ENCODE measurements at regions not wholly inside any gene's neighbourhood (a gene's known extent, or its start where the extent isn't known, plus 50 kb on each side); places are given as distances from the start of the nearest gene placed in this dataset.
"Not testable (repeated sequence)": the region's sequence is repeated elsewhere in the genome, so short reads cannot be mapped to it uniquely, and the experiment has no call there.

- Mint-ChIP-seq H3K27me3 (no peaks in the 10 kb centered on the region), H3K4me1 (ENCODE audit: low read depth in 2 of 2) (no peaks in the 10 kb centered on the region), H3K27ac (no peak overlapping the region), H3K4me3 (no peak overlapping the region), H3K36me3 (no peaks in the 10 kb centered on the region), H3K9me3 (peaks cover 8% of the 10 kb centered on the region)
- ATAC-seq (no peak), DNase-seq (ENCODE audit: low spot score) (no peak)
Measured at GRCh38 chr5:52255308-52255707, 532.4 kb upstream of the ITGA1 start.

DNA sequence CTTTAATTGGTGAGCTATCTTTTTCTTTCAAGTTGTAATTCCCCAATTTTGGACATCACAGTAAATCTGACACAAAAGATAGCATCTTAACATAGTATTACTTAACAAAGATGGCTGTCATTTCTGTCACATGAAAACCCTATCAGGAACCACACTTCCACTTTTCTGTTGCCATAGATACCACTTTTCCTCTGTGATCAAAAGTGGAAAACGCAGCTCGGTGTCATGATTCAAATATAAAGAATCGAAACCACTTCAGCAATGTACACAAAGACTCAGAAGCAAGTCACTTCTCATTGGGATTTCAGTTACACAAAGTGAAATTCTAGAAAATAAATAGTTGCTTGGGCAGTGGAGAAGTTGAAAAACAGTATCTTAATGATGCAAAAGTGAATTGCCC, 524.9 kb upstream of the ITGA1 start:
- DNase-seq (ENCODE audit: low spot score) (no peak), ATAC-seq (no peak)
- H3K36me3 Mint-ChIP-seq = no peaks in the 10 kb centered on the region
- no peak overlapping the region for H3K27ac Mint-ChIP-seq
- H3K9me3 Mint-ChIP-seq = peaks cover 12% of the 10 kb centered on the region
- H3K27me3 Mint-ChIP-seq = no peaks in the 10 kb centered on the region
- H3K4me3 Mint-ChIP-seq = no peak overlapping the region
- no peaks in the 10 kb centered on the region for H3K4me1 Mint-ChIP-seq (ENCODE audit: low read depth in 2 of 2)

DNA sequence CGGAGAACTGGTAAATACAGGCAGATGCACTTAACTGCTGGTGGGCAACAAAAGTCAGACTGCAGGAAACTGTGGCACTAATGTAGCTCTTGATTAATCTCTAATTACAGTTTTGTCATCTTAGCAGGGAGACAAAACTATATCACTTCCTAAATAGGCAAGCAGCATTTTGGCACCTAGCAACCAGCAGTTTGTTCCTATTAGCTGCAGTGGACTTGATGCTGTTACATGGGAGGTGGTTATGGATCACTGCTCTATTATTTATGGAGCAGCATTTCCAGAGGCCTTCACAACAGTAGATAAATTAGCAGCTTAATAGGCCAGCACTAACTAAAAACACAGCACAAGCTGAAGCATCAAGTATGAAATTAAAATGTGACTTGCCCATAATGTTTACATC, 518.3 kb upstream of the ITGA1 start:
- no peak overlapping the region for H3K4me3 Mint-ChIP-seq
- no peaks in the 10 kb centered on the region for H3K4me1 Mint-ChIP-seq (ENCODE audit: low read depth in 2 of 2)
- H3K27ac Mint-ChIP-seq = no peak overlapping the region
- H3K9me3 Mint-ChIP-seq = peaks cover 10% of the 10 kb centered on the region
- ATAC-seq = no peak
- peaks cover 4% of the 10 kb centered on the region for H3K36me3 Mint-ChIP-seq
- no peak for DNase-seq (ENCODE audit: low spot score)
- H3K27me3 Mint-ChIP-seq = no peaks in the 10 kb centered on the region

- DNase-seq (ENCODE audit: low spot score) = no peak
- Mint-ChIP-seq H3K27ac (no peak overlapping the region), H3K4me3 (no peak overlapping the region), H3K27me3 (no peaks in the 10 kb centered on the region), H3K36me3 (peaks cover 4% of the 10 kb centered on the region), H3K9me3 (peaks cover 10% of the 10 kb centered on the region), H3K4me1 (ENCODE audit: low read depth in 2 of 2) (no peaks in the 10 kb centered on the region)
- ATAC-seq = no peak
Measured at GRCh38 chr5:52269859-52270258, 517.9 kb upstream of the ITGA1 start.

GRCh38 chr5:52275639-52276038, 512.1 kb upstream of the ITGA1 start:
- H3K9me3 Mint-ChIP-seq = peaks cover 16% of the 10 kb centered on the region
- peaks cover 4% of the 10 kb centered on the region for H3K36me3 Mint-ChIP-seq
- ATAC-seq = no peak
- DNase-seq (ENCODE audit: low spot score) = no peak
- H3K27ac Mint-ChIP-seq = no peak overlapping the region
- H3K4me3 Mint-ChIP-seq = no peak overlapping the region
- H3K4me1 Mint-ChIP-seq (ENCODE audit: low read depth in 2 of 2) = no peaks in the 10 kb centered on the region
- no peaks in the 10 kb centered on the region for H3K27me3 Mint-ChIP-seq

GRCh38 chr5:52277101-52277500, 510.6 kb upstream of the ITGA1 start:
- Mint-ChIP-seq H3K27me3 (no peaks in the 10 kb centered on the region), H3K4me1 (ENCODE audit: low read depth in 2 of 2) (no peaks in the 10 kb centered on the region), H3K9me3 (peaks cover 11% of the 10 kb centered on the region), H3K27ac (no peak overlapping the region), H3K4me3 (no peak overlapping the region), H3K36me3 (peaks cover 2% of the 10 kb centered on the region)
- DNase-seq (ENCODE audit: low spot score) (no peak), ATAC-seq (no peak)

- no peaks in the 10 kb centered on the region for H3K27me3 Mint-ChIP-seq
- ATAC-seq (no peak), DNase-seq (ENCODE audit: low spot score) (no peak)
- H3K27ac Mint-ChIP-seq = no peak overlapping the region
- no peaks in the 10 kb centered on the region for H3K36me3 Mint-ChIP-seq
- no peak overlapping the region for H3K4me3 Mint-ChIP-seq
- no peaks in the 10 kb centered on the region for H3K4me1 Mint-ChIP-seq (ENCODE audit: low read depth in 2 of 2)
- peaks cover 12% of the 10 kb centered on the region for H3K9me3 Mint-ChIP-seq
Measured at GRCh38 chr5:52282647-52283046, 505.1 kb upstream of the ITGA1 start.

- Mint-ChIP-seq H3K9me3 (peaks cover 14% of the 10 kb centered on the region), H3K36me3 (no peaks in the 10 kb centered on the region), H3K27me3 (no peaks in the 10 kb centered on the region), H3K4me3 (no peak overlapping the region), H3K4me1 (ENCODE audit: low read depth in 2 of 2) (no peaks in the 10 kb centered on the region), H3K27ac (no peak overlapping the region)
- DNase-seq (ENCODE audit: low spot score) = no peak
- ATAC-seq = no peak
Measured at GRCh38 chr5:52283221-52283620, 504.5 kb upstream of the ITGA1 start.

DNA sequence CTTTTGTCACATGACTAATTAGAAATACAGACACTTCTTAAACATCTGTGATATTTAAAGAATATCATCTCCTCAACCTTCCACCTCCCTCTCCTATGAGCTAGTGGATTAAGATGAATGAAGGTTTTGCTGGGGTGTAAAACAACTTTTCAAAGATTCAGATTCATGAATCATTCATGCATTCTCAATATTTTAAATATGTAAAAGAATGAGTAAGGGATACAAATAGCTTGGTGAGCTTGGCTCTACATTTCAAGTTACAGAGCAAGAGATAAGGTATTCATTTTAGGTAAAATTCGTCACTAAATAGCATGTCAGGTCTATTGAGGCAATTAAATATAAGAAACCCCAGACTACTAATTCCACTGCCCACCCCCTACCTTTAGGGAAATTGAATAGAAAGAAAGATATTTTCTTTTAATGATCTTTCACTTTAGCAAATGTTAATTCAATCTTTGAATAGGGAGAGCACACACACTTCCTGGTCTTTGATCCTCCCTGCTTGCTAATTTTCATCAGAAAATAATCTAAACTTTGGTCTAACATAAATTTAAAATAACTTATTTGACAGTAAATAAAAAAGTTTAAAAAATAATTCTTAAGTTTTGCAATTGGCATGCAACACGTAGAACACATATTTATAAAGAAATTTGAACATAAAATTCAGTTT, 486.9 kb upstream of the ITGA1 start:
- Mint-ChIP-seq H3K4me1 (ENCODE audit: low read depth in 2 of 2) (no peaks in the 10 kb centered on the region), H3K27me3 (no peaks in the 10 kb centered on the region), H3K36me3 (peaks cover 10% of the 10 kb centered on the region), H3K9me3 (peaks cover 13% of the 10 kb centered on the region), H3K27ac (no peak overlapping the region), H3K4me3 (no peak overlapping the region)
- ATAC-seq (no peak), DNase-seq (ENCODE audit: low spot score) (no peak)

DNA sequence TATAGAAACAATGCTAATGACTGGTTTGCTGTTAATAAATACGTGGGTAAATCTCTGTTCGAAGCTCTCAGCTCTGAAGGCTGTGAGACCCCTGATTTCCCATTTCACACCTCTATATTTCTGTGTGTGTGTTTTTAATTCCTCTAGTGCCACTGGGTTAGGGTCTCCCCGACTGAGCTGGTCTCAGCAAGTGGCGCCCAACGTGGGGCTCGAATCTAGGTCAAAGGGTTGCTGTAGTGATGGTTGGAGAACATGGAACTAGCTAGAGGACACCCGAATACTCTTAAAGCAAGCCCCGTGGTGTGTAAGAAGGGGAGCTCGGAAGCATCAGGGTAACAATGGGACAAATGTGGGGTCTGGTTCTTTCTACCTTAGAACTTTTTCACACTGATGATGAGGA, 482.9 kb upstream of the ITGA1 start:
- Mint-ChIP-seq H3K9me3 (peaks cover 16% of the 10 kb centered on the region), H3K36me3 (peaks cover 14% of the 10 kb centered on the region)
- H3K4me1 Mint-ChIP-seq (ENCODE audit: low read depth in 2 of 2); H3K27ac Mint-ChIP-seq; DNase-seq (ENCODE audit: low spot score); ATAC-seq; H3K27me3 Mint-ChIP-seq; H3K4me3 Mint-ChIP-seq: not testable (repeated sequence)

DNA sequence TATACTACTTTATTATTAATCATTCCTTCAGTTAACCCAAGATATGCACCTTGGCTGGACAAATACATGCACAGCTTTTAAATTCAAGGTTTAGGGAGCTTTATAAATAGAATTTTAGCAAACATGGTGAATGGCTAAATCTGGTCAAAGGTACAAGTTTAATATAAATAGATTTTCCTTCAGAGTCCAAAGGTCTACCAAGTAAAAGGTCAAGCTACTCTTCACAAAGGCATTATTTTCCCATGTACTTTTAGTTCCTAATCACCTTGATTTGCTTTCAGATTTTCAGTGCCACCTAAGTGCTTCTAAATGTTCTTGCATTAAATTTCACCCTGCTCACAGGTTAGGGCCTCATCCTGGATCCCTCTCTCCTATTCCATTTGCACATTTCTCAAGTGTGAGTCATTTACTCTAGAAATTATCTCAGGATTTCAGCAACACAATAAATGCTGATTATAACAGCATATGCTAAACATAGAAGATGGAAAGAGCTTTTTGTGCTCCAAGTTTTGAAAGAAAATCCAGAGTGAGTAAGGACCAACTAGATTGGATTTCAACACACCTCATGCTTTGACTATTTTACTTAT, 459.4 kb upstream of the ITGA1 start:
- no peak for ATAC-seq
- no peak for DNase-seq (ENCODE audit: low spot score)
- H3K4me3 Mint-ChIP-seq = no peak overlapping the region
- peaks cover 6% of the 10 kb centered on the region for H3K9me3 Mint-ChIP-seq
- no peaks in the 10 kb centered on the region for H3K27me3 Mint-ChIP-seq
- no peaks in the 10 kb centered on the region for H3K4me1 Mint-ChIP-seq (ENCODE audit: low read depth in 2 of 2)
- no peak overlapping the region for H3K27ac Mint-ChIP-seq
- no peaks in the 10 kb centered on the region for H3K36me3 Mint-ChIP-seq

DNA sequence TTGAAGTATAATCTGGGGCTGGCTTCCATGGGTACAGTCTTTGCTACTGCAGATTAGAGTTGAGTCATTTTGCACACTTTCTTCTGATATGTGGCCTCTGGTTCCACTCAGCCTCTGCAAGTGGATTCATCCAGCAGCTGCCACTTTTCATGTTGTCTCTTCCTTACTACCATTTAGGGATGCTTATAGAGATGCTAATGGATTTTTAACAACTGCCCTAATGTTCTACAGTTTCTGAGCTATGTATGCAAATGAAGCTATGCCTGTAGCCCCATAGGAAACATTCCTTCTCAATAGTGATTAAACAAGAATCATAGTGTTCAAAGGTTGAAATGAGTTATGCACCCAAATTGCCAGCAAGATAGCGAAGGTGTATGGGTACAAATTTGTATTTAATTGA, 456.0 kb upstream of the ITGA1 start:
- DNase-seq (ENCODE audit: low spot score) (no peak), ATAC-seq (no peak)
- H3K9me3 Mint-ChIP-seq = no peaks in the 10 kb centered on the region
- H3K36me3 Mint-ChIP-seq = no peaks in the 10 kb centered on the region
- no peak overlapping the region for H3K27ac Mint-ChIP-seq
- no peaks in the 10 kb centered on the region for H3K4me1 Mint-ChIP-seq (ENCODE audit: low read depth in 2 of 2)
- H3K4me3 Mint-ChIP-seq = no peak overlapping the region
- H3K27me3 Mint-ChIP-seq = no peaks in the 10 kb centered on the region

DNA sequence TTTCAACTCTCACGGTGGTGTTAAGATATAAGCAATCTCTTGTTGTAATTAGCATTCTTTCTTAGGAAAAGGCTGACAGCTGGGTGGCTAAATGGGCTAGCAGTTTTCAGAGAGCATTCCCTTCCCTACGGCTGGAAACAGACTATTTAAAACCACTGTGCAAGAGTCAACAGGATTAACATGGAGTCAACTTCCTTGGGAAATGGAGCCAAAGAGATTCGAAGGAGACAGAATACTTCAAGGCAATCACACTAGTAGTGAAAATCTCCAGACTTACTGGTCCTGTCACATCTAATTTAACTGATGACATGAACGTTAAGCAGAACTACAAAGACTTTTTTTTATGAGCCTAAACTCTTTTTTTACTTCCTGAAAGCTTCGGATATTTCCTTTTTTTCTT, 453.3 kb upstream of the ITGA1 start:
- no peak overlapping the region for H3K27ac Mint-ChIP-seq
- H3K4me3 Mint-ChIP-seq = no peak overlapping the region
- no peaks in the 10 kb centered on the region for H3K36me3 Mint-ChIP-seq
- H3K9me3 Mint-ChIP-seq = peaks cover 4% of the 10 kb centered on the region
- no peaks in the 10 kb centered on the region for H3K4me1 Mint-ChIP-seq (ENCODE audit: low read depth in 2 of 2)
- no peaks in the 10 kb centered on the region for H3K27me3 Mint-ChIP-seq
- no peak for DNase-seq (ENCODE audit: low spot score)
- ATAC-seq = no peak

DNA sequence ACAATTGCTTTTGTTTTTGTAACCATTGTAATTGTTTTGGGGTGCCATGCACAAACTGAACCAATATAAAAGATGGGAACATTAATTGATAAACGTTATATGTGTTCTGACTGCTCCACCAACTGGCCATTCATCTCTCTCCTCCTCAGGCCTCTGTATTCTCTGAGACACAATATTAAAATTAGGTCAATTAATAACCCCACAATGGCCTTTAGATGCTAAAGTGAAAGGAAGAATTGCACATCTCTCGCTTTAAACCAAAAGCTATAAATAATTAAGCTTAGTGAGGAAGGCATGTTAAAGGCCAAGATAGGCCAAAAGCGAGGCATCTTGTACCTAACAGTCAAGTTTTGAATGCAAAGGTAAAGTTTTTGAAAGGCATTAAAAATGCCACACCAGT, 448.4 kb upstream of the ITGA1 start:
- no peak overlapping the region for H3K27ac Mint-ChIP-seq
- DNase-seq (ENCODE audit: low spot score) = no peak
- no peak for ATAC-seq
- no peaks in the 10 kb centered on the region for H3K27me3 Mint-ChIP-seq
- peaks cover 4% of the 10 kb centered on the region for H3K9me3 Mint-ChIP-seq
- H3K4me3 Mint-ChIP-seq = no peak overlapping the region
- no peaks in the 10 kb centered on the region for H3K4me1 Mint-ChIP-seq (ENCODE audit: low read depth in 2 of 2)
- no peaks in the 10 kb centered on the region for H3K36me3 Mint-ChIP-seq

DNA sequence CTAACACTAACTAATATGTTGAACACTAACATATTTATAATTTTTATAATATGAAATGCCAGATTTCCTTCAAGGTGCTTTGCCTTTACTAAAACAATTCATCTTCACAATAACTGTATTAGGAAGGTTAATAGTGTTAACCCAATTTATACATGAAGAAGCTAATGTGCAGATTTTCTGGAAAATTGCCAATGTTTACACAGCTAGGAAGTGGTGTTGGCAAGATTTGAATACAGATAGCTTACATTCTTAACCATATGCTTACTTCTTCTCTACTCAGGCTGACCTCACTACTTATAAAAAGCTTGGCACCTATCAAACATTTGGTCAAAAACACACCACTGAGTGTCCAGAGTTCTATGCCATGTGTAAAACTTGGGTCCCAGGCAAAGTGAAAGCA, 445.4 kb upstream of the ITGA1 start:
- Mint-ChIP-seq H3K4me3 (no peak overlapping the region), H3K27ac (no peak overlapping the region), H3K9me3 (peaks cover under 1% of the 10 kb centered on the region), H3K36me3 (no peaks in the 10 kb centered on the region), H3K27me3 (no peaks in the 10 kb centered on the region), H3K4me1 (ENCODE audit: low read depth in 2 of 2) (no peaks in the 10 kb centered on the region)
- DNase-seq (ENCODE audit: low spot score) (no peak), ATAC-seq (no peak)
